GM18511 (cell line): ENCODE measurements at regions not wholly inside any gene's neighbourhood (a gene's known extent, or its start where the extent isn't known, plus 50 kb on each side); places are given as distances from the start of the nearest gene placed in this dataset.
"Not testable (repeated sequence)": the region's sequence is repeated elsewhere in the genome, so short reads cannot be mapped to it uniquely, and the experiment has no call there.

ENCODE experiments used
- ATAC-seq: cut with Tn5 transposase; IDR thresholded peaks from one replicate; pipeline ENCODE4 v1.9.1; 2021; ENCODE audit warnings: mild to moderate bottlenecking, moderate library complexity; ENCODE audit not compliant: unreplicated experiment

- ATAC-seq = no peak
Measured at GRCh38 chrX:39262641-39263040, 461.4 kb downstream of the MID1IP1 start.

GRCh38 chrX:39264023-39264422 lies 462.8 kb downstream of the MID1IP1 start:
- ATAC-seq = no peak

- ATAC-seq = no peak
Measured at GRCh38 chrX:39267176-39267575, 465.9 kb downstream of the MID1IP1 start.

GRCh38 chrX:39268207-39268606 lies 466.9 kb downstream of the MID1IP1 start:
- ATAC-seq = no peak

GRCh38 chrX:39275500-39276068 lies 474.3 kb downstream of the MID1IP1 start:
- ATAC-seq = no peak

- not testable (repeated sequence) for ATAC-seq
Measured at GRCh38 chrX:39277685-39278390, 476.6 kb downstream of the MID1IP1 start.

- ATAC-seq = no peak
Measured at GRCh38 chrX:39283239-39283638, 482.0 kb downstream of the MID1IP1 start.

GRCh38 chrX:39288592-39288991 lies 487.3 kb downstream of the MID1IP1 start:
- no peak for ATAC-seq

GRCh38 chrX:39289827-39290226 lies 488.6 kb downstream of the MID1IP1 start:
- ATAC-seq = no peak

- ATAC-seq = no peak
Measured at GRCh38 chrX:39293203-39293602, 491.9 kb downstream of the MID1IP1 start.

GRCh38 chrX:39296472-39296871 lies 495.2 kb downstream of the MID1IP1 start:
- no peak for ATAC-seq

- no peak for ATAC-seq
Measured at GRCh38 chrX:39298821-39299220, 497.6 kb downstream of the MID1IP1 start.

- ATAC-seq = no peak
Measured at GRCh38 chrX:39299615-39300014, 498.4 kb downstream of the MID1IP1 start.

- ATAC-seq = no peak
Measured at GRCh38 chrX:39301036-39301435, 499.8 kb downstream of the MID1IP1 start.

- ATAC-seq = no peak
Measured at GRCh38 chrX:39302838-39303237, 501.6 kb downstream of the MID1IP1 start.

- no peak for ATAC-seq
Measured at GRCh38 chrX:39304746-39305145, 503.5 kb downstream of the MID1IP1 start.

- no peak for ATAC-seq
Measured at GRCh38 chrX:39307488-39307887, 506.2 kb downstream of the MID1IP1 start.

GRCh38 chrX:39308126-39308525 lies 506.9 kb downstream of the MID1IP1 start:
- no peak for ATAC-seq

GRCh38 chrX:39309018-39309635 lies 507.9 kb downstream of the MID1IP1 start:
- ATAC-seq = no peak

- no peak for ATAC-seq
Measured at GRCh38 chrX:39309721-39310152, 508.5 kb downstream of the MID1IP1 start.

- ATAC-seq = no peak
Measured at GRCh38 chrX:39310891-39311290, 509.6 kb downstream of the MID1IP1 start.

- ATAC-seq = no peak
Measured at GRCh38 chrX:39311646-39312045, 510.4 kb downstream of the MID1IP1 start.
